ENCODE measurements at regions not wholly inside any gene's neighbourhood (a gene's known extent, or its start where the extent isn't known, plus 50 kb on each side); places are given as distances from the start of the nearest gene placed in this dataset.
A peak's percentile ranks its signal among the peaks of the same experiment; 100 is the strongest.

- ChIA-PET POLR2A (interaction anchor here (0.8 kb wide), 1 partner anchor 42 kb away, joined by 3 read pairs; no protein-coding TSS in a partner anchor), CTCF (ENCODE audit: low intra/inter-chr PET ratio, low total read pairs) (no interaction called here)
- no peaks in the 10 kb centered on the region for H3K9me3 ChIP-seq (ENCODE audit: low read length)
- 60% methylated on average over 15 of the region's 15 CpGs for WGBS (ENCODE audit: low lambda C conversion rate)
- H3K36me3 ChIP-seq (replicated peaks in 1 of 2; ENCODE audit: control insufficient read depth in 1 of 2, insufficient read depth in 2 of 2, low read length in 2 of 2) = no peaks in the 10 kb centered on the region
- FAIRE-seq (no peak), DNase-seq (ENCODE audit: low spot score) (peak; percentile 43), ATAC-seq (peak; percentile 76)
- H4K20me1 ChIP-seq (ENCODE audit: insufficient read depth, low read length) = no peaks in the 10 kb centered on the region
- TF ChIP-seq ZNF10 (CRISPR knock-in tag; IDR thresholded peaks at IDR 0.05; ENCODE audit: borderline replicate concordance, low read depth) (no peak), HNRNPLL (IDR thresholded peaks at IDR 0.05; ENCODE audit: low read depth, low read length, poor library complexity, severe bottlenecking) (no peak), NR2F1 (CRISPR knock-in tag; IDR thresholded peaks at IDR 0.05) (peak in 1 of 2 experiments; percentile 35; a peak in 1 of 4 replicates), NR2F6 (IDR thresholded peaks at IDR 0.05) (0 out of 2 replicates have a peak, but pooled peaks have one; percentile 14), NR2F6 (CRISPR knock-in tag; IDR thresholded peaks at IDR 0.05) (peak; percentile 53), FOXM1 (CRISPR knock-in tag; IDR thresholded peaks at IDR 0.05) (no peak)
- H3K9ac ChIP-seq (ENCODE audit: insufficient read depth, low read depth, low read length) = no peak overlapping the region
- no peak overlapping the region for H2AFZ ChIP-seq (ENCODE audit: low read length)
- H3K4me2 ChIP-seq (ENCODE audit: low read depth, low read length) = peak overlapping the region; percentile 14; the same call in 1 of the 2 replicates
- H3K4me1 ChIP-seq (ENCODE audit: insufficient read depth, low read length) = peaks cover 46% of the 10 kb centered on the region
- BruUV-seq (replicated peaks) = no TSS peak
- no peak overlapping the region for H3K4me3 ChIP-seq (replicated peaks in 1 of 3; ENCODE audit: insufficient read depth in 1 of 3, low read depth in 2 of 3, low read length in 3 of 3)
- in situ Hi-C loops (cut with HindIII; ENCODE audit: extremely low pct_ligation_motif_present, low pct_unique_long_range_greater_than_20kb) = no loop called here
- H3K27ac ChIP-seq (ENCODE audit: extremely low read length, insufficient read depth, low read length) = no peak overlapping the region
- no peaks in the 10 kb centered on the region for H3K27me3 ChIP-seq (ENCODE audit: control insufficient read depth in 1 of 2, insufficient read depth in 2 of 2, low read length in 2 of 2)
- H3K79me2 ChIP-seq (ENCODE audit: insufficient read depth, low read length) = no peaks in the 10 kb centered on the region
- intact Hi-C loops (cut with micrococcal nuclease; ENCODE audit: unreplicated experiment) = no loop called here
These were observed 79.0 kb downstream of the ZNF281 start for GRCh38 chr1:200330741-200331428.

DNA sequence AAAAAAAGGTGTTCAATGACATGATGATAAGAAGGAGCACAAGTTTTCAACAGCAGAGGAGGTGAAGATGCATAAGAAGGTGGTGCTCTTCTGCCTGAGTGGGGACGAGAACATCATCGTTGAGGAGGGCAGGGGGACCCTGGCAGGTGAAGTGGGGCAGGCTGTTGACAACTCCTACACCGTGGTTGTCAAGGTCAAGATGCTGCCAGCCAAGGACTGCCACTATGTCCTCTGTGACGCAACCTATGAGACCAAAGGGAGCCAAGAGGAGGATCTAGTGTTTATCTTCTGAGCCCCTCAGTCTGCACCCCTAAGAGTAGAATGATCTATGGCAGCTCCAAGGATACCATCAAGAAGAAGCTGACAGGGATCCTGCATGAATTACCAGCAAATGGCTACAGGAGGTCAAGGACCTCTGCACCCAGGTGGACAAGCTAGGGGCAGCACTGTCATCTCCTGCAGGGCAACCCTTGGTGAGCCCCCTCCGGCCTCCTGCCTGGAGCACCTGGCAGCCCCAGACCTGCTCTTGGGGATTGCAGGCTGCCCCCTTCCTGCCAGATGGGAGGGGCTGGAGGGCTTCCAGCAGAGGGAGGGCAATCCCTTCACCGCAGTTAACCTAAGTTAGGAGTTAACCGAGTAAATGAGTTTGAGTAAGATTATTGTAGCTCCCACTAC is 80.5 kb downstream of the ZNF281 start:
- peak; percentile 34; the same call in 2 of the 3 replicates for ATAC-seq
- CTCF ChIA-PET (ENCODE audit: low intra/inter-chr PET ratio, low total read pairs) = no interaction called here
- TF ChIP-seq, protein P1, sequence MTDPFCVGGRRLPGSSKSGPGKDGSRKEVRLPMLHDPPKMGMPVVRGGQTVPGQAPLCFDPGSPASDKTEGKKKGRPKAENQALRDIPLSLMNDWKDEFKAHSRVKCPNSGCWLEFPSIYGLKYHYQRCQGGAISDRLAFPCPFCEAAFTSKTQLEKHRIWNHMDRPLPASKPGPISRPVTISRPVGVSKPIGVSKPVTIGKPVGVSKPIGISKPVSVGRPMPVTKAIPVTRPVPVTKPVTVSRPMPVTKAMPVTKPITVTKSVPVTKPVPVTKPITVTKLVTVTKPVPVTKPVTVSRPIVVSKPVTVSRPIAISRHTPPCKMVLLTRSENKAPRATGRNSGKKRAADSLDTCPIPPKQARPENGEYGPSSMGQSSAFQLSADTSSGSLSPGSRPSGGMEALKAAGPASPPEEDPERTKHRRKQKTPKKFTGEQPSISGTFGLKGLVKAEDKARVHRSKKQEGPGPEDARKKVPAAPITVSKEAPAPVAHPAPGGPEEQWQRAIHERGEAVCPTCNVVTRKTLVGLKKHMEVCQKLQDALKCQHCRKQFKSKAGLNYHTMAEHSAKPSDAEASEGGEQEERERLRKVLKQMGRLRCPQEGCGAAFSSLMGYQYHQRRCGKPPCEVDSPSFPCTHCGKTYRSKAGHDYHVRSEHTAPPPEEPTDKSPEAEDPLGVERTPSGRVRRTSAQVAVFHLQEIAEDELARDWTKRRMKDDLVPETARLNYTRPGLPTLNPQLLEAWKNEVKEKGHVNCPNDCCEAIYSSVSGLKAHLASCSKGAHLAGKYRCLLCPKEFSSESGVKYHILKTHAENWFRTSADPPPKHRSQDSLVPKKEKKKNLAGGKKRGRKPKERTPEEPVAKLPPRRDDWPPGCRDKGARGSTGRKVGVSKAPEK (CRISPR knock-in tag; IDR thresholded peaks at IDR 0.05; ENCODE audit: borderline replicate concordance) = no peak
- TF ChIP-seq ZNF317 (CRISPR knock-in tag; IDR thresholded peaks at IDR 0.05) (no peak), PHF20 (CRISPR knock-in tag; IDR thresholded peaks at IDR 0.05) (no peak)
- TF ChIP-seq, protein P2, sequence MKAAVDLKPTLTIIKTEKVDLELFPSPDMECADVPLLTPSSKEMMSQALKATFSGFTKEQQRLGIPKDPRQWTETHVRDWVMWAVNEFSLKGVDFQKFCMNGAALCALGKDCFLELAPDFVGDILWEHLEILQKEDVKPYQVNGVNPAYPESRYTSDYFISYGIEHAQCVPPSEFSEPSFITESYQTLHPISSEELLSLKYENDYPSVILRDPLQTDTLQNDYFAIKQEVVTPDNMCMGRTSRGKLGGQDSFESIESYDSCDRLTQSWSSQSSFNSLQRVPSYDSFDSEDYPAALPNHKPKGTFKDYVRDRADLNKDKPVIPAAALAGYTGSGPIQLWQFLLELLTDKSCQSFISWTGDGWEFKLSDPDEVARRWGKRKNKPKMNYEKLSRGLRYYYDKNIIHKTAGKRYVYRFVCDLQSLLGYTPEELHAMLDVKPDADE (CRISPR knock-in tag; IDR thresholded peaks at IDR 0.05) = no peak
- TF ChIP-seq, protein P3, sequence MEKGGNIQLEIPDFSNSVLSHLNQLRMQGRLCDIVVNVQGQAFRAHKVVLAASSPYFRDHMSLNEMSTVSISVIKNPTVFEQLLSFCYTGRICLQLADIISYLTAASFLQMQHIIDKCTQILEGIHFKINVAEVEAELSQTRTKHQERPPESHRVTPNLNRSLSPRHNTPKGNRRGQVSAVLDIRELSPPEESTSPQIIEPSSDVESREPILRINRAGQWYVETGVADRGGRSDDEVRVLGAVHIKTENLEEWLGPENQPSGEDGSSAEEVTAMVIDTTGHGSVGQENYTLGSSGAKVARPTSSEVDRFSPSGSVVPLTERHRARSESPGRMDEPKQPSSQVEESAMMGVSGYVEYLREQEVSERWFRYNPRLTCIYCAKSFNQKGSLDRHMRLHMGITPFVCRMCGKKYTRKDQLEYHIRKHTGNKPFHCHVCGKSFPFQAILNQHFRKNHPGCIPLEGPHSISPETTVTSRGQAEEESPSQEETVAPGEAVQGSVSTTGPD (CRISPR knock-in tag; IDR thresholded peaks at IDR 0.05) = no peak

More for the DNA sequence above, 80.5 kb downstream of the ZNF281 start:
- Histone ChIP-seq H3K4me2 (ENCODE audit: low read depth, low read length) (no peak overlapping the region), H3K27me3 (ENCODE audit: control insufficient read depth in 1 of 2, insufficient read depth in 2 of 2, low read length in 2 of 2) (no peaks in the 10 kb centered on the region), H3K4me3 (replicated peaks in 1 of 3; ENCODE audit: insufficient read depth in 1 of 3, low read depth in 2 of 3, low read length in 3 of 3) (no peak overlapping the region), H3K9me3 (ENCODE audit: low read length) (peaks cover under 1% of the 10 kb centered on the region; the same call in 1 of the 2 replicates), H3K36me3 (replicated peaks in 1 of 2; ENCODE audit: control insufficient read depth in 1 of 2, insufficient read depth in 2 of 2, low read length in 2 of 2) (no peaks in the 10 kb centered on the region), H3K27ac (ENCODE audit: extremely low read length, insufficient read depth, low read length) (no peak overlapping the region), H3K9ac (ENCODE audit: insufficient read depth, low read depth, low read length) (no peak overlapping the region), H2AFZ (ENCODE audit: low read length) (no peak overlapping the region), H4K20me1 (ENCODE audit: insufficient read depth, low read length) (no peaks in the 10 kb centered on the region), H3K4me1 (ENCODE audit: insufficient read depth, low read length) (peaks cover 35% of the 10 kb centered on the region), H3K79me2 (ENCODE audit: insufficient read depth, low read length) (no peaks in the 10 kb centered on the region)
- no TSS peak for BruUV-seq (replicated peaks)
- intact Hi-C loops (cut with micrococcal nuclease; ENCODE audit: unreplicated experiment) (no loop called here), in situ Hi-C loops (cut with HindIII; ENCODE audit: extremely low pct_ligation_motif_present, low pct_unique_long_range_greater_than_20kb) (no loop called here)
- WGBS (ENCODE audit: low lambda C conversion rate) = 87% methylated on average over 4 of the region's 7 CpGs
- no peak for FAIRE-seq
- no peak for DNase-seq (ENCODE audit: low spot score)
- POLR2A ChIA-PET = no interaction called here

Data from HepG2 (cell line).